LNCAP (cell line): ENCODE measurements at regions not wholly inside any gene's neighbourhood (a gene's known extent, or its start where the extent isn't known, plus 50 kb on each side); places are given as distances from the start of the nearest gene placed in this dataset.

Experiments used
- TF ChIP-seq, protein P1 (sequence below): fragments of 450-650 bp; IDR thresholded peaks from 2 replicates; pipeline ENCODE4 v1.5.1; 2017; ENCODE audit warnings: mild to moderate bottlenecking

DNA sequence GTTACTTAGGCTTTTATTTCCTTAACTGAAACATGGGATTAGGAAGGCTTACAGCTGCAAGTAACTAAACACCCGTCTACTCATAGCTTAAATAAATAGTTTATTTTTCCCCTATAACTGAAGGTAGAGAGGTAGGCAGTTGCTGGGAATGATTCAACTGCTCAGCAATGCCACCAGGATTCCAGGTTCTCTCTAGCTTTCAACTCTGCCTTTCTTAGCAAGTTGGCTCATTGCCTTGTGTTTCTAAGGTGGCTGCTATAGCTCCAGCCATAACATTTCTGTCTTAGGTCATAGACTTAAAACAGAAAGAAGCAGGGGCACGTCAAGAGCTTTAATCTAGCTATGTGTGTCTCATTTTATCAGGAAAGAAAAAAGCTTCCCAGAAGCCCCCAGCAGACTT lies 103.7 kb upstream of the MDM1 start:
- TF ChIP-seq, protein P1, sequence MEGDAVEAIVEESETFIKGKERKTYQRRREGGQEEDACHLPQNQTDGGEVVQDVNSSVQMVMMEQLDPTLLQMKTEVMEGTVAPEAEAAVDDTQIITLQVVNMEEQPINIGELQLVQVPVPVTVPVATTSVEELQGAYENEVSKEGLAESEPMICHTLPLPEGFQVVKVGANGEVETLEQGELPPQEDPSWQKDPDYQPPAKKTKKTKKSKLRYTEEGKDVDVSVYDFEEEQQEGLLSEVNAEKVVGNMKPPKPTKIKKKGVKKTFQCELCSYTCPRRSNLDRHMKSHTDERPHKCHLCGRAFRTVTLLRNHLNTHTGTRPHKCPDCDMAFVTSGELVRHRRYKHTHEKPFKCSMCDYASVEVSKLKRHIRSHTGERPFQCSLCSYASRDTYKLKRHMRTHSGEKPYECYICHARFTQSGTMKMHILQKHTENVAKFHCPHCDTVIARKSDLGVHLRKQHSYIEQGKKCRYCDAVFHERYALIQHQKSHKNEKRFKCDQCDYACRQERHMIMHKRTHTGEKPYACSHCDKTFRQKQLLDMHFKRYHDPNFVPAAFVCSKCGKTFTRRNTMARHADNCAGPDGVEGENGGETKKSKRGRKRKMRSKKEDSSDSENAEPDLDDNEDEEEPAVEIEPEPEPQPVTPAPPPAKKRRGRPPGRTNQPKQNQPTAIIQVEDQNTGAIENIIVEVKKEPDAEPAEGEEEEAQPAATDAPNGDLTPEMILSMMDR = no peak

DNA sequence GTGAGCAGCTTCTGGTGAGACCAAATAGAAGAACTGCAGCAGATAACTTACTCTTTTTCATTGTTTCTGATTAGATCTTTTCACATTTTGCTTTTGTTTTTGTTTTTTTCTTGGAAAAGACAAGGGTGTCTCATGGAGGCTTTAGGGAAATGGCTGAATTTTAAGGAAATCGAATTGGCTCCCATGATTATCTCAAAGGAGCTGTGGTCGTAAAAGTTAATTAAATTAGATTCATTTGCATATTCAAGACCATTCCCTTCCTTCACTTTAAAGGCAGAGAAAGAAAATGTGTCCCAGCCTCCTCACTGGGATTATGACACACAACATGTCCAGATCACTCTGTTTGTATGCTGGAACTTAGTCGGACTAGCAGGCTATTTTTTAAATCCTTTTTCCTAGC lies 106.4 kb upstream of the MDM1 start:
- TF ChIP-seq, protein P1 = no peak

DNA sequence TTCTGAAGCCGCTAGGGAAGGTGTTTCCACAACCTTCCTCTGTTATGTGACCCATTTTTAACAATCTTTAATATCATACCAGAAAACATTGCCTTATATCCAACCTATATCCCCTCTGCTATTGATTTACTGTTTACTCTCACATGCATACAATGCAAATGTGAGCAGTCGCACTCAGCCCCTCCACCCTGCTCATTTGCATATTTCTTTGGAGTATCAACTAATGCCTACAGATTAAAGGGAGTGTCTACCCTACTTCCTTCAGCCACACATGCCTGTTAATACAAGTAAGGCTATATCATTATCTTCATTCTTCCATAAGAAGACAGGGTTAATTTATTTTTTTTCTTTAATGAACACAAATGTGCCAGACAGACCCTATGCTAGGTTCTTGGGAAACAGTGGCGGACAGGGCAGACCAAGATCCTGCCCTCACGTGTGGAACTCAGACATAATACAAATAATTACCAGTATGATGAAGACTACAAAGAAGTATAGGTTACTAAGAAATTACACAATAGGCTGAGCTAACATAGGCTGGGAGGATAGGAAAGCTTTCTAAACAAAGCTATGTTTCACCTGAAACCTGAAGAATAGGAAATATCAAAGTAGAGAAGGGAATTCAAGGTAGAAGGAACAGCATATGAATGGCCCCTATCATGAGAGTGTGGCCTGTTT lies 107.3 kb upstream of the MDM1 start:
- TF ChIP-seq, protein P1 = no peak

DNA sequence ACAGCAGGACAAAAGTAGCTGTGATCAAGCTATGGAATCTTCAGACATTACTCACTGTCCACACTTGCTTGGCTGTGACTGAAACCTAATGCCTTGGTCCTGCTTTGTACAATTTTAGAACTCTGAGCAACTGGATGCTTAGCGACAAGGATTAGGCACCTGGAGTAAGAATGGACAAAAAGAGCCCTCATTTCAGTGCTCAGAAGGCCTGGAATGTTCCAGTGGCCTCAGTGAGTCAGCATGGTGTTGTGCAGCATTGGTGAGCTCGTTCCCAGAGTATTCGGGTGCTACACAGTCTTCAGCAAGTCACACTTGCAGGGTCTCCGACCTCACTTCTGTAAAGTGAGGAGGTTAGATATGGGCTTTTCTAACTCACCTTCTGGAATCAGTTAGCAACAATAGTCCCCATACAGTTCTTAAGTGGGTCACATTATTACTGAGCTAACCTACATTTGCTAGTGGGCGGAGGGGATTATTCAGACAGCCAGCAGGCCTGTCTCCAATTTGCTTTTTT lies 108.0 kb upstream of the MDM1 start:
- TF ChIP-seq, protein P1 = no peak

DNA sequence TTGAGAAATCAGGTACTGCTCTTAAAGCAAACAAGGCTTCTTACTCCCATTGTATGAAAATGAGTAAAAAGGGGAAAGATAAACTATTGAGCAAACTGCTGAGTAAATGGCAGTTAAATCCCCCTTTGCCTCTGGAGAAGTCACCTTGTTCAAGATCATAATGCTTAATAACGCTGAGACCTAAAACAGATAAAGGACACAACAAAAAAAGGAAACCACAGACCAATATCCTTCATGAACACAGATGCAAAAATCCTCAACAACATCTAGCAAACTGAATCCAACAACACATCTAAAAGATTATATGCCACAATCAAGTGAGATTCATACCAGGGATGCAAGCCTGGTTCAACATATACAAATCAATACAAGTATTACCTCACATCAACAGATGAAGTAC lies 109.0 kb upstream of the MDM1 start:
- TF ChIP-seq, protein P1 = no peak

DNA sequence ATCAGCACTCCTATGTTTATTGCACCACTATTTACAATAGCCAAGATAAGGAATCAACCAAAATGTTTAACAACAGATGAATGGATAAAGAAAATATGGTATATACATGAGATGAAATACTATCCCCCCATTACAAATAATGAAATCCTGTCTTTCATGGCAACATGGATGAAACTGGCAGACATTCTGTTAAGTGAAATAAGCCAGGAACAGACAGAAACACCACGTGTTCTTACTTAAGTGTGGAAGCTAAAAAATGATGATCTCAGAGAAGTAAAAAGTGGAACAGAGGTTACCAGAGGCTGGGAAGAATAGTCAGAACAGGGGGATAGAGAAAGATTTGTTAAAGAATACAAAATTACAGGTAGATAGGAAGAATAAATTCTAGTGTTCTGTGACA lies 113.7 kb upstream of the MDM1 start:
- TF ChIP-seq, protein P1 = no peak

DNA sequence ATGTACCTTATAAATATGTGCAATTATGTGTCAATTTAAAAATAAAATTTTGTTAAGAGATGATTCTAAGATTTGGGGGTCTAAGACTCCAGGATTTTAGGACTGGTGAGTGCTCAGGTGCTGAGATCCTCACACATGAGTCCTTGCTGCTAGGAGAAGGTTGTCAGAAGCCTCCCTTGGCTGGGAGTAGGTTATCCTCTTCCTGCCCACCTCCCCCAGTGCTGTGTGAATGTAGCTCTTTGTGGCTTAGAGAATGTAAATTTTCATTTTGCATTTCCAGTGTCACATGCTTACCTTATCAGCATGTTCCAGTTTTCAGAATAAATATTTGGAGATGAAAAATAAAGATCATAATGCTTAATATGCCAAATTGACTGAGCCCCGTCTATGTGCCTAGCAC lies 114.2 kb upstream of the MDM1 start:
- TF ChIP-seq, protein P1 = no peak
